Stimulated activated CD8-positive, alpha-beta memory T cell treated with anti-CD3 and anti-CD28 coated beads, Interleukin-7, amount 100 ng/mL, for 48 hours (primary cell): ENCODE measurements at regions not wholly inside any gene's neighbourhood (a gene's known extent, or its start where the extent isn't known, plus 50 kb on each side); places are given as distances from the start of the nearest gene placed in this dataset.
A peak's percentile ranks its signal among the peaks of the same experiment; 100 is the strongest.

ENCODE experiments used
- DNase-seq, 2 donors: peaks; one replicate each; pipeline ENCODE4 v3.0.0-alpha.2; 2020; ENCODE audit warnings: low read depth in 1 of 2; ENCODE audit errors: extremely low read depth in 1 of 2

- no peak for DNase-seq
Measured at GRCh38 chr19:28497887-28498286, 715.1 kb downstream of the UQCRFS1 start.

DNA sequence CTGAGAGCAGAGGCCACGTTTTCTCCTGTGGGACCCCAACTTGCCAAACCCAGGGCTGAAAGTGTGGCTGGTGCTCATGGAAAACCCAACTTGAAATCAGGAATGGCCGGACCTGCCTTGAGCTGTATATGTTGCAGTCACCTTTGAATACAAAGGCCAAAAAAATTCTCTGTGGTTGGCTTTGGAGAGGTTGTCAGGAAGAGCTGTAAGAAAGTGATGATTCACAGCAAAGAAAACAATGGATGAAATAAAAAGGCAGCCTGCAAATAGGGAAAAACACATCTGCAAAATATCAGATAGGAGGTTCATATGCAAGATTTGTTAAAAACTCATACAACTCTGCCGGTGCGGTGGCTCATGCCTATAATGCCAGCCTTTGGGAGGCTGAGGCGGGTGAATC, 715.8 kb downstream of the UQCRFS1 start:
- no peak for DNase-seq

GRCh38 chr19:28495046-28495445, 717.9 kb downstream of the UQCRFS1 start:
- no peak for DNase-seq

- no peak for DNase-seq
Measured at GRCh38 chr19:28494461-28494860, 718.5 kb downstream of the UQCRFS1 start.

DNA sequence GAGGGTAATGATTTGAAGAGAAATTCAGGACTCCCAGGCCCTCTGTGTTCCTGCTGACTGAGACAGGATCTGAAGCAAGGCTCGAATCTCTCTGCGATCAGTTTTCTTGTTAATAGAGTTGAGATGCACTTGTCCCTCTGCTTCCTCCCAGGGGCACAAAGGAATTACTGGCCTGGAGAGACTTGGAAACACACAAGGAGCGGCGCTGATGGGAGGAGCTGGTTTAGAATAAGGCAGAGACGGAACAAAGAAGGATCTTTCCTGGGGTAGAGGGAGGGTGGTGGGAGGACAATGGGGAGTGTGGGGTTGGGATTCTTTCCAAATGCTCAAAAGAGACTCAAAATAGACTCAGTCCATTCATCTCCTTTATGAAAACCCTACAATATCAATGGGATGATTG, 719.1 kb downstream of the UQCRFS1 start:
- no peak for DNase-seq

DNA sequence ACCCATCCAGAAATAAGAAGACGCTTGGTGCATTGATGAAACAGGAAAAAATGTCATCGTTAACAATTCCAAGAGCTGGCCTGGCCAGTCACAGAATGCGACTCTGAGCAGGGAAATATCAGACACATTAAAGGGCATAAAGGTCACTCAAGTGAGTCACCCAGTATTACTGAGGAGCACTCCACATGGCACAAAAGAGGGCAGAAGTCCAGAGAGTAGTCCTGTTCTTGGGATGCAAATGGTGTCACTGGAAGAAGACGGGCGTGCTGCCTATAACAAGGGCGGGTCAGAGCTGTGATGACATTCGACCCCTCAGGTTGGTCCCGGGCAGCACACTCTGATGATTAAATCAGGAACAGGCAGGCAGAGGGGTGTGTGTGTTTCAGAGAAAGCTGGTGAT, 720.3 kb downstream of the UQCRFS1 start:
- DNase-seq, result no peak

DNA sequence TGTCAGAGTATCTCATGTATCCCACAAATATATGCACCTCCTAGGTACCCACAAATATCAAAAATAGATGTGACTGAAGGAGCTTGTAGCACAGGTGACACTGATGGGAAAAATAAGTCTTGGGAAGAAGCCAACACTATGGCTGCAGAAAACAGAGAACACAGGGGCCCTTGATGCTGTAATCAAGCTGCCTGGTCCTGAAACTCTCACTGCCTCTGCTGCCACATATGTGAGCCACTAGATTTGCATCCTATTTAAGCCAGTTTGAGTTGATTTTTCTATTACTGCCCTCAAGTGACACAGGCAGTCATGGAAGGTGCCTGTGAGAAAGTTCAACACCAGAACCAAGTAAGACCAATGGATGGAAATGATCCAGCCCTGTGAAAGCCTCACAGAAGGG, 720.8 kb downstream of the UQCRFS1 start:
- no peak for DNase-seq

DNA sequence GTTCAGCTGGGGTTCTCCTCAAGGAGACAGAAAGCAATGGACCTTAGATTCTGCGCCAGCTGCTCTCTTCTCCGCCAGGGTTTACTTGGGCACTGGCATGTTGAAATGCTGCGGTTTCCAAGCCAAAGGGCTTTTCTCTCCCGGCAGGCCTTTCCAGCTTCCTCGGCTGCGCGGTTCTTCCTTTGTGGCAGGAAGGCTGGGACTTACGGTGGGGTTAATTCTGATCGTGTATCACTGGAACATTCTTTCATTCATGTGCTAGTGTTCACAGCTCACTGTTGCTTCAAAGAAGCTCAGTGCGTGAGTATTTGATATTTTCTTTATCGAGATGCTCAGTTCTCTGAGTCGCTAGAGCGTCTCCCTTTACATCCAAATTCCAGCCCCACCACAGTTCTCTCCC, 723.2 kb downstream of the UQCRFS1 start:
- no peak for DNase-seq

GRCh38 chr19:28489126-28489660, 723.8 kb downstream of the UQCRFS1 start:
- no peak for DNase-seq

DNA sequence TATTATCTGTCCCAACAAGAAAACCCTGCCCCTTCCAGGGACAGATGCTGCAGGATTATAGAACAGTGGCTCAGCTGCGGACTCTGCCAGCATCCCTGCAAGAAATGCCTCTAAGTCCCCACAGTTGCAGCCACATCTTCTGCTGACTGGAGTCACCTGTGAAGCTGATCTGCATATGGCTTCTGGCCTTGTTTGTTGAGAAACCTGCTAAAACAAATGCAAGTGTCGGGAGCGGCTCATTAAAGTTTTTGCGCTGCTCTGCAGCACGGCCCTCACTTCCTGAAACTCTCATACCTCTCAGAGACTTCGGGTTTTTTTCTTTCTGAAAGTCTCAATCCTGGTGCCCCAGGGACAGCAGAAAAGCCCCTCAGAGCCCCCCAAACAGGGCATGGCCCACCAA, 725.0 kb downstream of the UQCRFS1 start:
- DNase-seq, result no peak

GRCh38 chr19:28486926-28487325, 726.0 kb downstream of the UQCRFS1 start:
- no peak for DNase-seq

GRCh38 chr19:28486473-28486872, 726.5 kb downstream of the UQCRFS1 start:
- DNase-seq, result no peak

- DNase-seq, result no peak
Measured at GRCh38 chr19:28485292-28485691, 727.7 kb downstream of the UQCRFS1 start.

DNA sequence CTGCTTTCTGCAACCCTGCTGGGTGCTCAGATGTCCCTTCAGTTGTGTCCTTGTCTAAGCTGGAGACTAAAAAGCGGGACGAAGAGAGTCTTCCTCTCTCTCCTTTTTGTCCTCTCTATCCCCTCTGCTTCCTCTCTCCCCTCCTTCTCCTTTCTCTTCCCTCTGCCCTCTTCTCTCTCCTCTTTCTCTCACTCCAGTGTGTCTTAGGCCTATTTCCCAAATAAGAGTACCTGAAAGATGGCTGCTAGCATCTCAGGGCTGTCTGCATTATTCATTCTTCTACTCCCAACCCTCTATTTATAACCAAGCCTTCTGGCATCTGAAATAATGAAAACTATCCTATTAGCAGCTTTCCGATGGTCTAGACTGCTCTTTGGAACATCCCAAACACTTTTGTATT, 729.8 kb downstream of the UQCRFS1 start:
- DNase-seq, result no peak

GRCh38 chr19:28482221-28482620, 730.7 kb downstream of the UQCRFS1 start:
- no peak for DNase-seq

- no peak for DNase-seq
Measured at GRCh38 chr19:28481674-28482073, 731.3 kb downstream of the UQCRFS1 start.

- DNase-seq, result no peak
Measured at GRCh38 chr19:28475525-28475924, 737.4 kb downstream of the UQCRFS1 start.

DNA sequence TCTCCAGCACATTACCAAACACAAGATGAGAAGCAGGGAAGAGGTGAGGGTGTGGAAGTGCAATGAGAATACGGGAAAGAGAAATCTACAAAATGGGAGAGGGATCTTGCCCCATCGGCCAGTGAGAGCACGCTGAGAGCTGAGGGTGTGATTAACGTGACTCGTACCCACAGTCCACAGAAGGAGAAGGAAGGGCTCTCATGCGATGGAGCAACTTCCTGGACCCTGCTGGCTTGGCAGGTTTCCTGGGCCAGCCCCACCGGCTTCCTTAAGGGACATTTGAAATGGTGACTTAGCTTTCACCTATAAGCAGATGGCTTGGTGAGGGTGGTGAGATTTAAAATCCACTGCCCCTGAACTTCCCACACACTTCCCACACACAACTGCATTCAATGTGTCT, 740.1 kb downstream of the UQCRFS1 start:
- no peak for DNase-seq

DNA sequence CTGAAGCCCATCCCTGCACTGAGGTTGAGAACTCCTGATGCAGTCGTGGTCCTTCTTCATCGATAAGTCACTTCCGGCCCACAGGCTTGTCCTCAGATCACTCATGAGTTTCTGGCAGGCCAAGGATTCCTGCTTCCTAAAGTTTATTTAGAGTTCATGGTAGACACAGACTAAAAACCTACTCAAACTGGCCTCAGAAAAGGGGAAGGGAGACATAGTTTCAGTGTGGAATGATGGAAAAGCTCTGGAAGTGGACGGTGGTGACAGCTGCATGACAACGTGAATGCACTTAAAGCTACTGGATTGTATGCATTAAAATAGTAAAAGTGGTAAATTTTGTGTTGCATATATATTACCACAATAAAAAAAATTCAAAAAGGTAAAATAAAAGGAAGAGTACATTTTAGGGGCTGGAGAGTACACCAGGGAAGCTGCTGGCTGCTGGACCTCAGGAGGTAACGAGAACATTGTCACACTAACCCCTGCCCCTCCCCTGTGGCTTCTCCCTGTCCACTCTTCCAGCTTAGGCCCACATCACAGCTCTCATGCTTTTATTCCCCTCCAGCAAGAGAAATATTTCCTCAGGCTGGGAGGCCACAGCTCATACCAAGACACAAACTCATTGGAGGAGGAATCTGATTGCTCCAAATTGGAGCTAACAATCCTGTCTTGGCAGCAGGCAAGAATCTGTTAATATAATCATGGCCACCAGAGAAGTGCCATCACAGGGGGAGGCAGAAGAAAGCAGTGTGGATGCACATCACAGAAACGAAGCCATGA, 741.0 kb downstream of the UQCRFS1 start:
- no peak for DNase-seq

DNA sequence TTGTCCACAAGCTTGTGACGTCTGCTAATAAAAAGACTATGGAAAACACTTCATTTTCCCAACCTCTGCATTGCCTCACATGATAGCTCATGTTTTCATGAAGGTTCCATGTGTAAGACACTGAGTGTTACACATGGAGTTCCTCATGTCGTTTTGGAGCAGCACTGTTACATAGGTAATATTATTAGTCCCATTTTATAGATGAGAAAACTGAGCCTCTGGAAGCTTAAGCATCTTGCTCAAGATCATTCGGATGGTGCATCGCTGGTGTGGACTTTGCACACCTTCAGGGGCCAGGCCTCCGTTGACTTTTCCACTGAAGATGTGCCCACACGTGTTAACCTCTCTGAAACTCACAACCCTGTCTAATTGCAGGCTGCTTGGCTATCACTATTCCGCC, 743.4 kb downstream of the UQCRFS1 start:
- DNase-seq, result no peak

DNA sequence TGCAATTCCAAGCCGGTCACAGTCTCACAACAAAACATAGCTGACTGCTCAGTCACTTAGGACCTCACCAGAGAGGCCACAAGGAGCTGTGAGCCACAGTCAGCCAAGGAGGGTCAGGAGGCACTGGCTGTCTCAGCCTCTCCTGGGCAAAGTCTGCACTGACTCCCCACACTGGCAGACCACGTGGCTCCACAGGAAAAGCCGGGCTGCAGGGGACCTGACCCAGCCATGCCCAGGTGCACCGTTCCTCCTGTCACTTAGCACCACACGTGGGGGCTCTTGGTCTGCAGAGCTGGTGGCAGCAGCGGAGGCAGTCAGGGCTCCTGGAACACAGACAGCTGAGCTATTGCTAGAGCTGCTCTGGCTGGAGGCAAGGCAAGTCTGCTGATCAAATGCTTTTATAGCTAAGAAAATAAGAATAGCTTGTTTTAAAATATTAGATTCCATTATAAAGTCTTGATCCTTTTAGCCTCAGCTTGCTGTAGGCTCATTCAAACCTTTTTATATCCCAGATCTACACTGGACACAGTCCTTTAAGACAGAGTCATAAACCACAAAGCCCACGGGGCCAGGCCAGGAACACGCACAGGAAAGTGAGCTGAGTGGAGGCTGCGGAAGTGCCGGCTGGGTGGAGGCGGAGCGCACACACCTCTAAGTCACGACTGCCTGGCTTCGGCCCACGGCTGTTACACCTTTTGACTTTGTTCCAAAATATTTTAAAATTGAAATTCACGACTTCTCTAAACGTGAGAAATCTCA, 744.1 kb downstream of the UQCRFS1 start:
- DNase-seq, result peak in 1 of 2 donors; percentile 20
